B cell (primary cell): ENCODE measurements at regions not wholly inside any gene's neighbourhood (a gene's known extent, or its start where the extent isn't known, plus 50 kb on each side); places are given as distances from the start of the nearest gene placed in this dataset.

ENCODE experiments used
- ATAC-seq: fragments of 200-7000 bp; cut with Tn5 transposase; one replicate; pipeline ENCODE4 v1.10.0; 2021; ENCODE audit warnings: low read depth, mild to moderate bottlenecking, moderate number of reproducible peaks, moderate library complexity
- CTCF ChIA-PET: fragments of 350-600 bp; sonication (Branson Sonifier 250); formaldehyde crosslinking; loops from one replicate; lab custom pipeline; 2021; ENCODE audit warnings: antibody characterized with exemption, inconsistent platforms; lab: Charles Lee
- POLR2A ChIA-PET: fragments of 350-600 bp; sonication (Branson Sonifier 250); formaldehyde crosslinking; loops from one replicate; lab custom pipeline; 2021; ENCODE audit warnings: antibody characterized with exemption; lab: Charles Lee
- DNase-seq: peaks from one replicate; pipeline ENCODE4 v3.0.0; 2013
- H2AFZ ChIP-seq: 2 replicates; pipeline ENCODE4 v1.6.1; 2012; ENCODE audit warnings: mild to moderate bottlenecking, low read depth, low read length; ENCODE audit not compliant: insufficient read depth, poor library complexity, severe bottlenecking
- H3K27ac ChIP-seq, 2 donors: 1 replicate in 1 of 2; 2 replicates in 1 of 2; pipeline ENCODE4 v1.5.1; 2012 to 2013; ENCODE audit warnings: low read length in 2 of 2, mild to moderate bottlenecking in 2 of 2, moderate library complexity in 1 of 2
- H3K27me3 ChIP-seq, 4 experiments: fragments of 200-600 bp in 1 of 4; sonication (generic) in 1 of 4; replicated peaks in 1 of 4; 1 replicate in 2 of 4; 2 replicates in 2 of 4; pipeline versions ENCODE4 v1.6.1 to v1.7.0; 2013 to 2016; ENCODE audit warnings: low read length in 3 of 4, mild to moderate bottlenecking in 2 of 4, mixed read lengths in 1 of 4, moderate library complexity in 1 of 4; ENCODE audit not compliant: insufficient read depth in 4 of 4, control insufficient read depth in 3 of 4; ENCODE audit errors: control extremely low read depth in 1 of 4
- H3K36me3 ChIP-seq, 2 experiments: replicated peaks in 1 of 2; 1 replicate in 1 of 2; 2 replicates in 1 of 2; pipeline versions ENCODE4 v1.6.1 to v1.7.1; 2013; ENCODE audit warnings: low read length in 1 of 2; ENCODE audit not compliant: insufficient read depth in 2 of 2, control insufficient read depth in 1 of 2; ENCODE audit errors: control extremely low read depth in 1 of 2, extremely low read depth in 1 of 2
- H3K4me1 ChIP-seq, 2 donors: fragments of 200-600 bp in 1 of 2; sonication (generic) in 1 of 2; 1 replicate in 1 of 2; 2 replicates in 1 of 2; pipeline versions ENCODE4 v1.5.1 to v1.6.1; 2013 to 2017; ENCODE audit warnings: low read length in 2 of 2; ENCODE audit not compliant: control insufficient read depth in 2 of 2, insufficient read depth in 2 of 2
- H3K4me2 ChIP-seq: replicated peaks from 2 replicates; pipeline ENCODE3; 2012; ENCODE audit warnings: mild to moderate bottlenecking, low read depth, low read length; ENCODE audit not compliant: poor library complexity, severe bottlenecking
- H3K4me3 ChIP-seq, 5 experiments: fragments of 200-600 bp in 1 of 5; sonication (generic) in 1 of 5; 1 replicate in 3 of 5; 2 replicates in 2 of 5; pipeline versions ENCODE4 v1.5.1 to v1.7.0; 2011 to 2016; ENCODE audit warnings: low read length in 4 of 5, mild to moderate bottlenecking in 4 of 5, low read depth in 2 of 5, control low read depth in 1 of 5, moderate library complexity in 1 of 5; ENCODE audit not compliant: insufficient read depth in 1 of 5; ENCODE audit errors: control extremely low read depth in 1 of 5, extremely low read depth in 1 of 5
- H3K79me2 ChIP-seq: fragments of 200-600 bp; sonication (generic); one replicate; pipeline ENCODE4 v1.6.0; 2016; ENCODE audit warnings: low read length; ENCODE audit not compliant: control insufficient read depth, insufficient read depth
- H3K9ac ChIP-seq: fragments of 200-600 bp; sonication (generic); 2 replicates; pipeline ENCODE4 v1.6.1; 2017; ENCODE audit warnings: mild to moderate bottlenecking, low read length, moderate library complexity
- H3K9me3 ChIP-seq, 3 donors: one replicate each; pipeline versions ENCODE4 v1.6.1 to v1.7.1; 2013; ENCODE audit warnings: low read length in 2 of 3; ENCODE audit not compliant: control insufficient read depth in 2 of 3, insufficient read depth in 1 of 3; ENCODE audit errors: control extremely low read depth in 1 of 3
- H4K20me1 ChIP-seq: 2 replicates; pipeline ENCODE4 v1.6.0; 2012; ENCODE audit warnings: mild to moderate bottlenecking, low read length; ENCODE audit not compliant: insufficient read depth, control insufficient read depth, poor library complexity, severe bottlenecking
- H3K27ac Mint-ChIP-seq: one replicate; pipeline ENCODE4 v1.8.0; 2021; ENCODE audit warnings: mixed read lengths
- H3K27me3 Mint-ChIP-seq: one replicate; pipeline ENCODE4 v1.8.0; 2021; ENCODE audit warnings: mixed read lengths
- H3K4me1 Mint-ChIP-seq: one replicate; pipeline ENCODE4 v1.8.0; 2021; ENCODE audit warnings: mixed read lengths
- H3K4me3 Mint-ChIP-seq: one replicate; pipeline ENCODE4 v1.8.0; 2021; ENCODE audit warnings: mixed read lengths
- H3K9me3 Mint-ChIP-seq: one replicate; pipeline ENCODE4 v1.8.0; 2022; ENCODE audit warnings: mixed read lengths; ENCODE audit not compliant: insufficient read depth
- CTCF ChIP-seq: fragments of 200-600 bp; IDR thresholded peaks from one replicate; pipeline ENCODE4 v1.8.0; 2022; ENCODE audit warnings: antibody characterized with exemption, mild to moderate bottlenecking
- EZH2 ChIP-seq: IDR thresholded peaks from 2 replicates; pipeline ENCODE4 v1.6.1; 2012; ENCODE audit warnings: borderline replicate concordance, low read depth, mild to moderate bottlenecking, moderate library complexity, low read length; ENCODE audit not compliant: insufficient read depth, poor library complexity, severe bottlenecking
- WGBS: methylation state at CpG from one replicate; pipeline ENCODE4 v1.1.5; 2013; ENCODE audit warnings: missing lambda C conversion rate; ENCODE audit not compliant: insufficient coverage; 5-methylcytosine and 5-hydroxymethylcytosine counted together
- intact Hi-C: fragments of 100-400 bp; cut with micrococcal nuclease; formaldehyde crosslinking; loops from one replicate; pipeline ENCODE4 v1.10.0; 2022

GRCh38 chr6:79783670-79784394, 152.7 kb downstream of the SH3BGRL2 start:
- Mint-ChIP-seq H3K27me3 (peaks cover 17% of the 10 kb centered on the region), H3K9me3 (no peaks in the 10 kb centered on the region), H3K4me1 (no peaks in the 10 kb centered on the region), H3K27ac (no peak overlapping the region), H3K4me3 (no peak overlapping the region)
- Histone ChIP-seq H4K20me1 (no peaks in the 10 kb centered on the region), H3K9me3 (no peaks in the 10 kb centered on the region), H3K27ac (no peak overlapping the region), H3K4me2 (no peak overlapping the region), H3K4me3 (no peak overlapping the region), H3K36me3 (no peaks in the 10 kb centered on the region), H3K4me1 (no peaks in the 10 kb centered on the region), H3K79me2 (no peaks in the 10 kb centered on the region), H2AFZ (no peak overlapping the region), H3K27me3 (no peaks in the 10 kb centered on the region), H3K9ac (no peak overlapping the region)
- ChIA-PET CTCF (no interaction called here), POLR2A (no interaction called here)
- ATAC-seq = no peak
- TF ChIP-seq CTCF (no peak), EZH2 (no peak)
- WGBS = 100% methylated on average over 1 of the region's 4 CpGs
- intact Hi-C loops = no loop called here
- no peak for DNase-seq

DNA sequence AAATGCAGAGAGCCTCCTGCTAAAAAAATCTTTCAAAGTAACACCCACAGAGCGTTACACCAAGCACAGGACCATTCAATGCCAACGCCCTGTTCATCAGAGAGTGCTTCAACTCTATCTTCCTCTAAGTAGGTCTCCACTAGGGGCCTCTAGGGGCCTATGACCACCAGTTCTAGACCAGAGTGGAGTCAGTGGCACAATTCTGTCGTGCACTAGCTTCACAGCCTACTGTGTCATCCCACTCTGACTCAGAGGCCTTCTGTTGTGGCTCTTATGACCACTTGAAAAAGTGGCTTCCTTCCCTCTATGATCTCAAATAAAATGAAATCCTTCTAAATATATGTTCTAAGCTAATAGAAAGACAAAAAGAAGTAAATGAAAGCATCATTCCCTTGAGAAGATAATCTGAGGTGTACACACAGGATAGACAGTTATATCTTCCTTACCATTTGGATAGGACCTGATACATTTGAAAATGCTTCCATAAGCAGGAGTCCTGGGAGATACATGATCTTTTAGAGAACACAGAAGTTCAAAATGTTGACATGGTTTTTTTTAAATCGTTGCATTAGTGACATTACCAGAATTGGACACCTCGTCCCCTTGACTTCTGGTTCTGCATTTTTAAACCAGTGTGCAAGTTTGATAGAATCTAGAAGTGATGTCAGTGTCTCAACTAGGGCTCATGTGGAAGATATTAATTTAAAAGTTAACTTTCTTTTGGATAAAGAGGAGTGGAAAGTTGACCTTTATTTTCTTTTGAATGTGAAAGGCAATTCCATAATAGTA, 151.9 kb downstream of the SH3BGRL2 start:
- Histone ChIP-seq H3K36me3 (no peaks in the 10 kb centered on the region), H4K20me1 (no peaks in the 10 kb centered on the region), H3K27ac (no peak overlapping the region), H3K4me1 (peaks cover 3 to 6% of the 10 kb centered on the region in 2 donors), H3K79me2 (no peaks in the 10 kb centered on the region), H2AFZ (no peak overlapping the region), H3K27me3 (no peaks in the 10 kb centered on the region), H3K9me3 (no peaks in the 10 kb centered on the region), H3K4me2 (no peak overlapping the region), H3K9ac (no peak overlapping the region), H3K4me3 (no peak overlapping the region)
- no peak overlapping the region for H3K4me3 Mint-ChIP-seq
- TF ChIP-seq CTCF = no peak
- no peak for TF ChIP-seq EZH2
- ATAC-seq (no peak), DNase-seq (no peak)
- WGBS = 75% methylated on average over 5 of the region's 5 CpGs
- intact Hi-C loops = no loop called here
- POLR2A ChIA-PET = no interaction called here
- peaks cover 17% of the 10 kb centered on the region for H3K27me3 Mint-ChIP-seq
- no peaks in the 10 kb centered on the region for H3K9me3 Mint-ChIP-seq
- no peak overlapping the region for H3K27ac Mint-ChIP-seq
- CTCF ChIA-PET = no interaction called here
- H3K4me1 Mint-ChIP-seq = peaks cover 2% of the 10 kb centered on the region
